ENCODE measurements at regions not wholly inside any gene's neighbourhood (a gene's known extent, or its start where the extent isn't known, plus 50 kb on each side); places are given as distances from the start of the nearest gene placed in this dataset.

GRCh38 chr11:26086028-26086427 lies 245.9 kb upstream of the ANO3 start:
- H3K4me3 ChIP-seq (ENCODE audit: control insufficient read depth in 2 of 3, extremely low read depth in 1 of 3, insufficient read depth in 2 of 3, low read depth in 1 of 3, low read length in 3 of 3), result no peak overlapping the region
- no peaks in the 10 kb centered on the region for H3K9me3 ChIP-seq (ENCODE audit: control insufficient read depth, low read depth, low read length)
- FAIRE-seq, result no peak
- H3K9me1 ChIP-seq (ENCODE audit: control insufficient read depth, extremely low read depth, insufficient read depth, low read length), result no peaks in the 10 kb centered on the region
- H4K20me1 ChIP-seq (ENCODE audit: control insufficient read depth, extremely low read depth, insufficient read depth, low read length), result no peaks in the 10 kb centered on the region
- no peak for DNase-seq (ENCODE audit: low read depth, low spot score)
- no peaks in the 10 kb centered on the region for H3K36me3 ChIP-seq (ENCODE audit: control insufficient read depth in 2 of 2, extremely low read depth in 1 of 2, insufficient read depth in 2 of 2, low read length in 2 of 2)
- H2AFZ ChIP-seq (ENCODE audit: control insufficient read depth, low read length), result no peak overlapping the region
- no peak overlapping the region for H3K4me2 ChIP-seq (ENCODE audit: control insufficient read depth, extremely low read depth, insufficient read depth, low read depth, low read length)
- peaks cover 3% of the 10 kb centered on the region for H3K4me1 ChIP-seq (ENCODE audit: control insufficient read depth, extremely low read depth, insufficient read depth, low read length)
- H3K27ac ChIP-seq (ENCODE audit: control insufficient read depth, insufficient read depth, low read length), result no peak overlapping the region
- no peaks in the 10 kb centered on the region for H3K27me3 ChIP-seq (ENCODE audit: control insufficient read depth, extremely low read depth, insufficient read depth, low read length)
- TF ChIP-seq CTCF (optimal IDR thresholded peaks at IDR 0.05 in 1 of 3, IDR thresholded peaks at IDR 0.05 in 1 of 3, conservative IDR thresholded peaks at IDR 0.05 in 1 of 3; ENCODE audit: extremely low read depth in 1 of 3, insufficient read depth in 2 of 3, low read length in 3 of 3) (no peak), EZH2 (IDR thresholded peaks at IDR 0.05; ENCODE audit: low read length) (no peak)
- H3K9ac ChIP-seq (ENCODE audit: control insufficient read depth, extremely low read depth, insufficient read depth, low read length), result no peak overlapping the region
- H3K79me2 ChIP-seq (ENCODE audit: control insufficient read depth, insufficient read depth, low read length), result no peaks in the 10 kb centered on the region
- dilution Hi-C loops (cut with MboI; ENCODE audit: extremely low pct_ligation_motif_present, low sequenced_read_pairs), result no loop called here

GRCh38 chr11:26087120-26087935 lies 244.6 kb upstream of the ANO3 start:
- no peaks in the 10 kb centered on the region for H3K9me1 ChIP-seq (ENCODE audit: control insufficient read depth, extremely low read depth, insufficient read depth, low read length)
- H3K4me2 ChIP-seq (ENCODE audit: control insufficient read depth, extremely low read depth, insufficient read depth, low read depth, low read length), result no peak overlapping the region
- H3K27ac ChIP-seq (ENCODE audit: control insufficient read depth, insufficient read depth, low read length), result no peak overlapping the region
- H3K79me2 ChIP-seq (ENCODE audit: control insufficient read depth, insufficient read depth, low read length), result no peaks in the 10 kb centered on the region
- H2AFZ ChIP-seq (ENCODE audit: control insufficient read depth, low read length), result no peak overlapping the region
- no peaks in the 10 kb centered on the region for H3K9me3 ChIP-seq (ENCODE audit: control insufficient read depth, low read depth, low read length)
- peaks cover 3% of the 10 kb centered on the region for H3K4me1 ChIP-seq (ENCODE audit: control insufficient read depth, extremely low read depth, insufficient read depth, low read length)
- no peak for FAIRE-seq
- H4K20me1 ChIP-seq (ENCODE audit: control insufficient read depth, extremely low read depth, insufficient read depth, low read length), result no peaks in the 10 kb centered on the region
- H3K4me3 ChIP-seq (ENCODE audit: control insufficient read depth in 2 of 3, extremely low read depth in 1 of 3, insufficient read depth in 2 of 3, low read depth in 1 of 3, low read length in 3 of 3), result no peak overlapping the region
- dilution Hi-C loops (cut with MboI; ENCODE audit: extremely low pct_ligation_motif_present, low sequenced_read_pairs), result no loop called here
- H3K36me3 ChIP-seq (ENCODE audit: control insufficient read depth in 2 of 2, extremely low read depth in 1 of 2, insufficient read depth in 2 of 2, low read length in 2 of 2), result no peaks in the 10 kb centered on the region
- no peak overlapping the region for H3K9ac ChIP-seq (ENCODE audit: control insufficient read depth, extremely low read depth, insufficient read depth, low read length)
- no peak for DNase-seq (ENCODE audit: low read depth, low spot score)
- H3K27me3 ChIP-seq (ENCODE audit: control insufficient read depth, extremely low read depth, insufficient read depth, low read length), result no peaks in the 10 kb centered on the region
- TF ChIP-seq EZH2 (IDR thresholded peaks at IDR 0.05; ENCODE audit: low read length) (no peak), CTCF (optimal IDR thresholded peaks at IDR 0.05 in 1 of 3, IDR thresholded peaks at IDR 0.05 in 1 of 3, conservative IDR thresholded peaks at IDR 0.05 in 1 of 3; ENCODE audit: extremely low read depth in 1 of 3, insufficient read depth in 2 of 3, low read length in 3 of 3) (no peak)

All from keratinocyte (primary cell).